ENCODE measurements at regions not wholly inside any gene's neighbourhood (a gene's known extent, or its start where the extent isn't known, plus 50 kb on each side); places are given as distances from the start of the nearest gene placed in this dataset.
"Not testable (repeated sequence)": the region's sequence is repeated elsewhere in the genome, so short reads cannot be mapped to it uniquely, and the experiment has no call there.

DNA sequence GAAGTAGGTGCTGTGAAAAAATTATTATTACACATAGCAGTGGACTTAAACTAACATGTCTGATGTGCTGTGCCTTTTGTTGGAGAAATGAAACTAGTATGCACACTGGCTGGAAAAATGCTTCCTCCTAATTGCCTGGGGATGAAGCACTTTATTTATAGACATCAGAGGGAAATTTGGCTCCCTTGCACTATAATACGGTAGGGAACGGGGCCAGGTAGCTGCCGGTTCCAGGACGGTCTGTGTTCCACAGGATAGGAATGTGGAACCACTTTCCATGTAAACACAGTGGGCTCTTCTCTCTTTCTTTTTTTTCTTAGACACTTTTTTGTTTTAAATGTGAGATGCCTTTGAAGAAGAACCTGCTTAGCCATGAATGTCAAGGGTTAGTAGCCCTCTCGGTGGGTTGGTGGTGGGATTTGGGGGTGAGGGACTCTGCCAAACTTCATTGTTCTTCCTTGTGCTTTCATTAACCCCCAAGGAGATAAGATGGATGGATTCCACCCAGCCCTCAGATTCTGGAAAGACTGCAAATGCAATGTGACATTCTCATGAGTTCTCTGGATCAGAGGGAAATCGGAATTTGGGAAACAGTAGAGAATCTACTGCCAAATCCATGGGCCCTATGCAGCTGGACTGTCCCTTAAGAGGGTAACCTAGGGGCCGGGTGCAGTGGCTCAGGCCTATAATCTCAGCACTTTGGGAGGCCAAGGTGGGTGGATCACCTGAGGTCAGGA lies 58.0 kb upstream of the GSC start:
- DNase-seq = peak; percentile 90

DNA sequence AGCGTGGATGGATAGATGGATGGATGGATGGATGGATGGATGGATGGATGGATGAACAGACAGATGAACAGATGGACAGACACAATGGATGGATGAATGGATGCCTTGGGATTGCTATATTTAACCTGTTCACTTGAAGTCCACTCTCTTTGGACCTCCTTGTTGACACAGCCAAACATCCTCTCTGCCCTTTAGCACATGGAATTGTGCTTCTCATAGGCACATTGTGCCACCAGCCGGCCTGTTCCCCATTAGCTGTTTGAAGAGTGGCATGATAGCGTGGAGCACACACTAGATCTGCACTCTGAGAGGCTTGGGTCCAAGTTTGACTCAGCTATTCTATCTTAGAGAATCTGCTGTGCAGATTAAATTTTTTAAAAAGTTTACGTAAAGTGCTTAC lies 56.9 kb upstream of the GSC start:
- no peak for DNase-seq

DNA sequence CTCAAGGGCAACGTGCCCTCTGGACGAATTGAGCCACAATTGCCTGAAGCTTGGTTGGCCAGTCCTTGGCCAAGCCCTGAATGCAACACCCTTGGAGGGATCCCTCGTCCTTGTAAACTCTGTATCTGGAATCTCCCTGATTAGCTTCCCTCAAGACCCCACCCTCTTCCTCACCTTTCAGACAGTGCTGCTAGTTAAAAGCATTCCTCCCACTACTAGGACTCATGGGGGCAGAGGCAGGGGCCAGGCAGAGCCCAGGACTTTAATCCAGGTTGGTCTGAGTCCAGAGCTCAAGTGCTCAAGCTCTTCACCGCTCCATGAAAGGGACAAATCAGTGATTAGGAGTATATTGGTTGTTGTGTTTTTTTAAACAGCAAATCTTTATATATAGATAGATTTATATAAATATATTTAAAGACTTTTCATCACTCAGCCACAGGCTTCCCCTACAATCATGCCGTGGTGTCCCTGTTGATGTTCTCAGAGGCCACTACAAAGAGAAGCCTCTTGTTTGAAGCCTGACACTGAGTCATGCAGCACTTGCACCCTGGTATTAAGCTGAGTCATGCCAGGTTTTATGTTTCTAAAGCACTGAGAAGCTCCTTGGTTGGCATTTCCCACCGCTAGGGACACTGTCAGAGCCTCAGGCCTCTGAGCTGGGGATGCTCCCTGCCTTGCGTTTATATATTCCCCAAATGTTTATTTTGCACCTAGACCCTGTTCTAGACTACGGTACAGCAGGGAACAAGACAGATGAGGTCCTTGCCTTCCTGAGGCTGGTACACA lies 53.8 kb upstream of the GSC start:
- DNase-seq = peak; percentile 31

DNA sequence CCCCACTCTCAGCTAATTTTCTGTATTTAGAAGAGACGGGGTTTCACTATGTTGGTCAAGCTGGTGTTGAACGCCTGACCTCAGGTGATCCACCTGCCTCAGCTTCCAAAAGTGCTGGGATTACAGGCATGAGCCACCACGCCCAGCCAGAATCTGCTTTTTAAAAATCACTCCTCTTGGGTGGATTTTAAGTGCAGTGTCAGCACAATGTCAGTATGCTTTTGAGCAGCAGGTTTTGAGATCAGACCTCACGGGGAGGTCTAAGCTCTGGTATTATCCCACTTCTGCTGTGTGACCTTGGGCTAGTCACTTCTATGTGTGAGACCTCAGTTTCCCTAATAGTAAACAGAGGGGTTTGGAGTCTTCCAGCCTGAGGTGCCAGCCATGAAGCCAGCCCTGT lies 51.8 kb upstream of the GSC start:
- no peak for DNase-seq

DNA sequence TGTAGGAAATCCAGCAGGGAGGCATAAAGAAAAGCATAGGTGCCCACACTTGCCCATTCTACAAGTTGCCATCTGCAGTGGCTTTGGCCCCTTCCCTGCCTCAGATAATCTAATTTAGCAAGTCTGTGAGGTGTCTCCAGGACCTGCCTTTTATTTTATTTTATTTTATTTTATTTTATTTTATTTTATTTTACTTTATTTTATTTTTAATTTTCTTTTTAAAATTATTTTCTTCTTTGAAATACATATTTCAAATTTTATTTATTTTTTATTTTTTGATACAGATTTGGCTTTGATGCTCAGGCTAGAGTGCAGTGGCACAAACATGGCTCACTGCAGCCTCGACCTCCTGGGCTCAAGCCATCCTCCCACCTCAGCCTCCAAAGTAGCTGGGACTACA lies 51.0 kb upstream of the GSC start:
- not testable (repeated sequence) for DNase-seq

Measured in femur (tissue), 1 donor.